T-helper 1 cell treated with Interleukin-12 subunit alpha and Interleukin-12 subunit beta and Interleukin-4 antibody, amounts not matched to agents 30 ng/mL and 1 ng/mL, for 36 hours (primary cell): ENCODE measurements at regions not wholly inside any gene's neighbourhood (a gene's known extent, or its start where the extent isn't known, plus 50 kb on each side); places are given as distances from the start of the nearest gene placed in this dataset.
"Not testable (repeated sequence)": the region's sequence is repeated elsewhere in the genome, so short reads cannot be mapped to it uniquely, and the experiment has no call there.

Experiments used
- intact Hi-C: fragments of 100-400 bp; cut with micrococcal nuclease; formaldehyde crosslinking; loops from one replicate; pipeline ENCODE4 v1.15.1; 2024

DNA sequence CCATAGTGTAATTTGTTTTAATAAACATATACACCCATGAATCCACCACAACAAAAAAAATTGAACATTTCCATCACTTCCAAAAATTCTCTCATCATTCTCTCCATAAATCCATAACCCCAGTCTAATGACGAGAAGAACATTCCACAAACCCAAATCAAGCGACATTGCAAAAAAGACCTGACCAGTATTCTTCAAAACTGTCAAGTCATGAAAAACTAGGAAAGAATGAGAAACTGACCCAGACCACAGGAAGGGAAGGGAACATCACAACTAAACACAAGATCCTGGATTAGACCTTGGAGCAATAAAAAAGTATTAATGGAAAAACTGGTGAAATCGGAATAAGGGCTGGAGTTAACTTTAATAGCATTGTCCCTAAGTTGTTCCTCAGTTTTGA is 141.3 kb upstream of the SLC35G4 start:
- intact Hi-C loops = no loop called here

DNA sequence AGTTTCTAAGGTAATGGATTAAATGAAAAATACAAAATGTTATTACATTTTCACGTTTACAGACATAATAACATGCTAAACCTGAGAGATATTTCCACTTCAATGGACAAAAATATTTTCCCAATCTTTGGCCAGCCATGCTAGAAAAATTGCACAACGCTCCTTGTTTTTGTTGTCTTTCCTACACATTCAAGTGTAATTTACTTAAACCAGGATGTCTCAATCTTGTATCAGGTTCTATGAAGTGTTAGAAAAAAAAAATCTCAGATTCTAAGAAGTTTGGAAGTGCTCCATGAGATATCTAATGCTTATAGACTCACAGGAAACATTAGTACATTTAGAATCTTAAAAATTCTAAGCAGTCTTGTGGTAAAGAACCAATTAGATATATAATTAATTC is 141.8 kb upstream of the SLC35G4 start:
- intact Hi-C loops = no loop called here

DNA sequence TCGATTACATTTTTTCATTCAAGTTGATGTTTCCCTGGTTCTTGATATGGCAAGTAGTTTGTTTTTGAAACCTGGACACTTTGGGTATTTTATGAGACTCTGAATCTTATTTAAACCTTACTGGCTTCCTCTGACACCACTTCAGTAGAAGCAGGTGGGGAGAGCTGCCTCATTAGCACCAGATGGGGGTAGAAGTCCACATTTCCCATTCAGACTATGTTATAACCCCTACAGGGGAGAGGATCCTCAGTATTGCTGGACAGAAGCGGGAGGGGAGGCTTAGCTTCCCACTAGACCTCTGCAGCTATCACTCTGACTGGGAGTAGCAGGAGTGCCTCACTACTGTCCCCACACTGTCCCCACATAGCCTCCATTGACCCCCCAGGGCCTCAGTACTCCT is 145.3 kb upstream of the SLC35G4 start:
- intact Hi-C loops = no loop called here

DNA sequence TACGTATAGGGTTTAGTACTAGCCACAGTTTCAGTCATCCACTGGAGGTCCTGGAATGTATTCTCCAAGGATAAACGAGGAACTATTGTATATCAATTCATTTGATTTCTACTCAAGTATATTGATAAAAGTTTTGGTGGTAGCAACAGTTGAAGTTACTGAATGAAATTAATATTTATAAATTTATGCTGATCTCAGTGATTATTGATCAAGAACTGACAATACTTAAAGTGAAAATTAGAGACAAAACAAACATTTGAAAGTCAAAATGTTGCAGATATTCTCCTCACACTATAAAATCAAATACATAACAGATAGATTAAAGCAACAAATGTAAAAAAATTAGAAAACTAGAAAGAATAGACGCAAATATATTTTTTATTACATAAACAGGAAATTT is 150.9 kb upstream of the SLC35G4 start:
- intact Hi-C loops = no loop called here

DNA sequence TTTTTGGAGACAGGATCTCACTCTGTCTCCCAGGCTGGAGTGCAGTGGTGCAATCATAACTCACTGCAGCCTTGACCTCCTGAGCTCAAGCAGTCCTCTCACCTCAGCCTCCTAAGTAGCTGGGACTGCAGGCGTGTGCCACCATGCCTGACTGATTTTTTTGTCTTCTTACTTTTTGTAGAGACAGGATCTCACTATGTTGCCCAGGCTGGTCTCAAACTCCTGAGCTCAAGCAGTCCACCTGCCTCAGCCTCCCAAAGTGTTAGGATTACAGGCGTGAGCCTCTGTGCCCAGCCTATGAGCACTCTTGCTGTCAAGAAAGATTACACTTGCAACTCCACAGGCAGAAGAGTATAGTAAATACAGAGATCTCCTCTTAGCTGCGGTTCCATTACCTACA is 151.5 kb upstream of the SLC35G4 start:
- intact Hi-C loops = not testable (repeated sequence)

DNA sequence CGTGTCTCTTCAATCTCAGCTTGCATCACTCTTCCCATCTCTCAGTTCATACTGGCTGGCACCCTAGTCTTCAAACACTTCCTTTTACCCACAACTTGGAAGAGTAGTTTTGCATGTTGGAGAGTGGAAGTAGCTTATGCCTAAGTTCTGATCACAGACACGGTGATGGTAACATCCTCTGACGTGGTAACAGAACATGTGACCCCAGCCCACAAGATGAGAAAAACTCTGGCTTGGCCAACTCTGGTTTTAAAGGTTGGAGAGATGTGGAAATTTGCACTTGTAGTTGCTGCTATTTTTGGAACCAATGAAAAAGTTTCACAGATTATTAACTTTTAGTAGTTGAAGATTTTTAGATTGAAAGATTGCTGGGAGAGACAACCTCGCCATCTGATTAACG is 155.4 kb upstream of the SLC35G4 start:
- intact Hi-C loops = no loop called here

DNA sequence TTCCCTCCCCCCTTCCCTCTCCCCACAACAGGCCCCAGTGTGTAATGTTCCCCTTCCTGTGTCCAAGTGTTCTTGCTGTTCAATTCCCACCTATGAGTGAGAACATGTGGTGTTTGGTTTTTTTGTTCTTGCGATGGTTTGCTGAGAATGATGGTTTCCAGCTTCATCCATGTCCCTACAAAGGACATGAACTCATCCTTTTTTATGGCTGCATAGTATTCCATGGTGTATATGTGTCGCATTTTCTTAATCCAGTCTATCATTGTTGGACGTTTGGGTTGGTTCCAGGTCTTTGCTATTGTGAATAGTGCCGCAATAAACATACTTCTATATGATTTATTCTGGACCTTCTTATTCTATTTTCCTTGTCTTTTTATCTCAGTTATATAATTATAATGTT is 165.2 kb upstream of the SLC35G4 start:
- intact Hi-C loops = not testable (repeated sequence)

DNA sequence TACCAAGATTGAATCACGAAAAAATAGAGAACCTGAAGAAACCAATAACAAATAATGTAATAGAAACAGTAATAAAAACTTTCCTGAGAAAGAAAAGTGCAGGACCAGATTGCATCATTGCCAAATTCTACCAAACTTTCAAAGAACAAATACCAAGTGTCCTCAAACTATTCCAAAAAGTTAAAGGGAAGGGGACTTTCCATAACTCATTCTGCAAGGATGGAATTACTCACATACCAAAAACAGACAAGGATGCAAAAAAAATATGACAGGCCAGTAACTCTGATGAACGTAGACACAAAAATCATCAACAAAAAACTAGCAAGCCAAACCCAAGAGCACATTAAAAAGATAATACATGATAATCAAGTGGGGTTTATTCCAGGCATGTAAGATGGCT is 172.3 kb upstream of the SLC35G4 start:
- intact Hi-C loops = no loop called here

DNA sequence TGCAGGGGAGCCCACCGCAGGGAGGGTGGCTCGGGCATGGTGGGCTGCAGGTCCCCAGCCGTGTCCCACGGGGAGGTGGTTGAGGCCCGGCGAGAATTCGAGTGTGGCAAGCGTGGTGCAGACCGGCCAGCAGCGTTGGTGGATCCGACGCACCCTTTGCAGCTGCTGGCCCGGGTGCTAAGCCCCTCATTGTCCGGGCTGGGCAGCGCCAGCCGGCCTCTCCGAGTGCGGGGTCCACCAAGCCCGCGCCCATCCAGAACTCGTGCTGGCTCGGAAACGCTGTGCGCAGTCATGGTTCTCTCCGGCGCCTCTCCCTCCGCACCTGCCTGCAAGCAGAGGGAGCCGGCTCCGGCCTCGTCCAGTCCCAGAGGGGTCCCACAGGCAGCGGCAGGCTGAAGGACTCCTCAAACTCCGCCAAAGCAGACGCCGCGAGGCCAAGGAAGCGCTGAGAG is 177.0 kb upstream of the SLC35G4 start:
- intact Hi-C loops = no loop called here

DNA sequence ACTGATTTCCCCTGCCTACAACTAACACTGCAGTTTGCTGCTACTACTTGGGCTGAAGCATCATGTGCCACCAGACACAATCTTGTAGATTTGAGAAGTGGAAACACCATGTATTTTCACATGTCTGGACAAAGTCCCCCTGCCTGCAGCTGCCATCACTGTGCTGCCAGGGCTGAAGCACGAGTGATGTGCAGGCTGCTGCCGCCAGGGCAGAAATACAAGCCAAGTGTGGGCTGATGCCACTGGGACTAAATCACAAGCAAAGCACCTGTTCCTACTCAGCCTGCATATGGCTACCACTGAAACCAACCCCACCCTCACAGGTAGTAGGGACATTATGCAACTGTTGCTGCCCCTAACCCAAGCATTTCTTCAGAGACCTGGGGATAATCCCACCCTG is 179.5 kb upstream of the SLC35G4 start:
- intact Hi-C loops = no loop called here

DNA sequence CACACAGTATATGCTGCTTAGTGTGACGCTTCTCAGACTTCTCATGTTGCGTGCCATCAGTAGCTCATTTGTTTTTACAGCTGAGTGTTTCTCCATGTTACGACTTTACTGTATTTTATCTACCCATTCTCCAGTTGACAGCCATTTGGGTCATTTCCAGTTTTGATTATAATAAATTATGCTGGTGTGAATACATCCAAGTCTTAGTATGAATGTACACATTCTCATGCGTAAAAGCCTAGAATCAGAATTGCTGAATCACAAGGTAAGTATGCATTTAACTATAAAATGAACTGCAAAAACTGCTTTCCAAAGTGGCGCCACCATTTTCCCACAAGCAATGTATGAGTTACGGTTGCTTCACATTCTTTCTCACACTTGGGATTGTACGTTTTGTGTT is 184.2 kb upstream of the SLC35G4 start:
- intact Hi-C loops = no loop called here

DNA sequence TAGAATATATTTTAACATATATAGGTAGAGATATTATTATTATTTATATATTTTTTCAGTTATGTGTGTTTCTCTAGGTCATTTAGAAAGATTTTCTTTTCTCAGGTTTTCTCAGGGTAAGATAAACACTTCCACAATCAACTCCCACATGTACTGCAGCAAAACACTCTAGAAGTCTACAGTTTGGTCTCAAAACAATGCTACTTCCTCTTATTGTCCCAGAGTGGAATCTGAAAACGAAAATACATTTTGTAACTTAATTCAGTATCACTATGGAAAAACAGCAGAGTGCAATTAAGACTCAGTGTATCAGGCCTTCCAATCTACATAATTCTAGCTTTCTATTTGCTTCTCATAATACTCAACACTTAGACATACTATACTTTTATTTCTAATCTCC is 190.1 kb upstream of the SLC35G4 start:
- intact Hi-C loops = no loop called here

DNA sequence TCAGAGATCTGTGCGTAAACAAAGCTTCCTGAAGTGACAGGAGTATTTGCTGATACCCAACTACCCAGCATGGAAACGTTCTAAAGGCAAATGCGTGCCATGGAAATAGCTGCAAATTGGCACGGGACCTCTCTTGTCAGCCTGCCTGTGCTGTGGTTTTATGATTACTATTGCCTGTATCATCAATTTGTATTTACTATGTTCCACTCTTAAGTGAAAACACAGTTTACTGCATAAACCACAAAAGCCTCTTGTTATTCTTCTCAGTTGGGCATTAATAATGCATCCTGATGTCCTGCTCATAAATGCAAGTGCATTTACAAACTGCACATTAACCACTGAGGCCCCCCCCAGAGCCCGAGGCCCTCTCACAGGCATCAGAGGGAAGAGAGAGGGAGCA is 196.6 kb upstream of the SLC35G4 start:
- intact Hi-C loops = no loop called here

DNA sequence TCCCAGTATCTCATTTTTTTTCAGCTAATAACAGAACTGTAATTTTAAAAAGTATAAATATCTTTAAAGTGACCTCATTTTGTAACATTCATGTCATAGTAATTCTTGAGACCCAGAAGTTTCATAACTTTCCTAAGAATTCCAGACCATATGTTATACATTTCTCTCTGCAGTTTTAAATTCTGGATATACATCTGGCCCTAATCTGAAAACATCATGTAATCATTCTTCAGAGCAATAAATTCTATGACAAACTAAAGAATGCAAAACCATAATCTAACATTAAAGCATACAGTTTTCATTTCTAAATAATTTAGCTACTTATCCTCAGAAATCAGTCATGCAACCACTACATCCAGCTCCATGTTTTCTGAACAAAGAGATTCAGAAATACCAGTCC is 198.3 kb upstream of the SLC35G4 start:
- intact Hi-C loops = no loop called here

DNA sequence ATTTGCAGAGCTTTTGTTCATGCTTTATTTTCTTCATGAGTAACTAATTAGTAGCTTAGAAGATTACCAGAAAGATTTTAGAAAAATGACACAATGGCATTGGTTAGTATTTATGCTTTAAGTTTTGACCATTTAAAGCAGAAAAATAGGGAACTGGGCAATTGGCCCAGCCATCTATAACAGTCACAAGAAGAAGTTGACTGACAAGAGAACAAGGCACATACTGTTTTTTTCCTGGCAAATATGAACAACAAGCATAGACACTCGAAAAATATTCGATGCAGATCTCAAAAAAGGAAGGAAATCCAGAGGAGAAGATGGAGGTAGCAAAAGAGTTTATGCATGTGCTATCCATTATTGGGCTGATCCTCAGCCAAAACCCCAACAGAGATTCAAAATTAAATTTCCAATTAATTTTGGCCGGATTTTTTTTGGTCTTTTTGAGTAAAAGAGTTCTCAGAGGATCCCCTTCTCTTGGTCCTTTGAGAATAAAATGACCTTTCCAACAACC is 200.8 kb upstream of the SLC35G4 start:
- intact Hi-C loops = no loop called here

DNA sequence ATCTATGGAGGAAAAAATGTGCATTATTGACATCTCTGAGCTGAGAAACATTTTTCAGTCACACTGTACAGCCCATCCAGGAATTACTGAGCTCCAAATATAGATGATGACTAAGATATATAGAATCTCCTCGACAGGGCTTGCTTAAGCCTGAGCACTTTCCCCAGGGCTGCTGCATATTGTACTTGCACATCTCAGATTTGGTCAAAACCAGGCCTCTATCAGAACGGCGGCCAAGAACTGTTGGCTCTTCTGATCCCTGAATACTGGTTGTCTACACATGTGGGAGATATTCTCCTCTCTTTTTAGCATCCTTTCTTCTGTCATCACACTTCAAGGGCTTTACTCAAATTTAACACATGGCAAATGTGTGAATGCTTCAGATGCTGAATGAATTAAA is 201.5 kb upstream of the SLC35G4 start:
- intact Hi-C loops = no loop called here

DNA sequence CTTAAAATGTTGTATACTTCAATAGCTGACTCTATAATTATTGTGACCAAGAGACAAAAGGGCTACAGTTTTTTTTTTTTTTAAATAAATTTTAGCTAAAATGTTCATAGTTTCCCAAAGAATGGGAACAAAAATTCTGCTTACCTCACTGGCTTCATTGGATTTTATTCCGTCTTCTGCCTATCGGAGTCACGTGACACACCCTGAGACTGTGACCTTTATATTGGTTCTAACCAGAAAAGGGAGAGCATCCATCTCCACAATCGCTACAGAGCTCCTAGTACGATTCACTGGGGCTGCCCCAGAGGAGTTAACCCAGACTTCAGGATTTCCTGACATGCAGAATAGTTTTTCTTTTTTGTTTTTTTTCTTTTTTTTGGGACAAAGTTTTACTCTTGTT is 203.6 kb upstream of the SLC35G4 start:
- intact Hi-C loops = no loop called here

DNA sequence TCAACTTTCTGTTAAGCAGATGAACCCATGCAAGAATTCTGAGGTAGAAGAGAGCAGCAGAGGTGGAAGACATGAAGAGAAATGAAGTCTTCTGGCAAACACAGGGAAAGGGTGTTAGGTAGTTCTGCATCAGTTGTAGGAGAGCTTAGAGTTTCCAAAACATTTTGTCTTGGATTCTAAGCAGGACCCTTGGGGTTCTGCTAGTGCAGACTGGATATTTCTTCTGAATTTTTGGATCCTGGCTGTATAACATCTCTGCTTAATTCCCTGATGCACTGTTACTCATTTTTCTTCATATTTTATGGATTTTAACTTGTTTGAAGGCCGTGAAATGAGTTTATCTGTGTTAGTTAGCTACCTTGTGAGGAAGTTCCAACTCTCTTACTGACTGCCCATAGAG is 208.7 kb upstream of the SLC35G4 start:
- intact Hi-C loops = no loop called here

DNA sequence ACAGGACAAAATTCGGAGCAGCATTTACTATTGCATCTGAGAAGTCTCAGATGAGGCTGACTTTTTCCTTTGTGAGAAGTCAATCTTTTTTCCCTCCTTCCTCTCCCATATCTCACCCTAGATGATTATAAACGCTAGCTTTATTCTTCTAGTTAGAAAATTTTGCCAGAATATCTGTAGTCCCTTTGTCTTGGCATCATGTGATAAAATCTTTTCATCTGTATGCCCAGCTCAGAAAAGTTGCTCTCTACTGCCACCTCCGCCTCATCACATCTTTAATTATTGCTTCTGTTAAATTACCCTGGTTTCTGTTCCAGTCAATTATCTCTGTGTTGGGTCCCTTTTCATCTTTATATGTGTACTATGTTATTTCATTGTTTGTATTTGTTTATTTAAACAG is 210.8 kb upstream of the SLC35G4 start:
- intact Hi-C loops = no loop called here

DNA sequence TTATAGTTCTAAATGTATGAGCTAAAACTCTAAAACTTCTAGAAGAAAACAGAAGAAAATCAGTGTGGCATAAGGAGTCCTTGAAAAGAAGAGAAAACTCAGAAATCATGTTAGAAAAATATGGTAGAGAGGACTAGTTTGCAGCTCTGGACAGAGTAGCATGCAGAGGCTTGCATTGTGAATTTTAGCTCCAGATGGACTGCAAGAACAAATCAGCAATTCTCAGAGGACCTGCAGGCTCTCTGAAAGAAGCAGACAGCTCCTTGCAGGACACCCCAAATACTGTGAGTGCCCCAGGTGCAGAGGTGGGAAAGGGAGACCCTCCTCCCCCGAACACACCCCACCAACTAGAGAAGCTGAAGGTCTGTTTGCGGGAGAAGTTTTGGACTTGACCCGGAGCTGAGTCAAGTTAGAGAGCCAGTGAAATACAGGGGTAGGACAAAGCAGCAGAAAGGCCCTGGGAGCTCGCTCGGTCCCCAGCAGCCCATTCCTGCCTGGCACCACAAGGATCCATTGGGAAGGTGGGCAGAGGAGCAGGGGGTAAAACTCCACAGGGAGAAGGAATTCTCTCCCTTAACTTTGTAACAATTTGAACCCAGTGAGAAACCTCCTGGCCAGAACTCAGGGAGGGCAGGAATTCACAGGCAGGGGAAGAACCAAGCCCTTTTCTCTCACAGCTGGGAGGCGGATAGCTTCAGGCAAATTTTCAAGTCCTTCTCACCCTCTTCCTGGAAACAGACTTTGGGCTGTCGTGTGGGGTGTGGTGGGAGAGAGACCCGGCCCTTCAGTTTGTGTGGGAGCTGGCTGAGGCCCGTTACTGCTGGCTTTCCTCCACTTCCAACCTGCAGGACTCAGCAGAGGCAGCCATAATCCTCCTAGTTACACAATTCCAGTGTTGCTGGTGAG is 216.2 kb upstream of the SLC35G4 start:
- intact Hi-C loops = no loop called here

DNA sequence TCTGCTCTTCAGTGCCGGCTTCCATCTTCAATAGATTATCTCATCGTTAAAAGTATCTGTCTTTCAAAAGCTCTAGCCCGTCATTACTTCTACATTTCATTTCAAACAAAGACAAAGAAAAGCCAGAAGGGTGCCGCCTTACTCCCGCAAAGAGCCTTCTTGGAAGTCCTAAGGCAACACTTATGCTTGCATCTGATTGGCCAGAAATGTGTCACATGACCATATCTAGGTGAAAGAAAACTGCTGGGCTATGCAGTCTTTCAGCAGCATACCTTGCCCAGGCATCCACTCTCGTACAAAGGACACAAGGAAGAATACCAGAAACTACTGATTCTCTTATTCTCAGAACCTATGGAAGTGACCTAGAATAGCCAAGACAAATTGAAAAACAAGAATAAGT is 217.1 kb upstream of the SLC35G4 start:
- intact Hi-C loops = no loop called here

DNA sequence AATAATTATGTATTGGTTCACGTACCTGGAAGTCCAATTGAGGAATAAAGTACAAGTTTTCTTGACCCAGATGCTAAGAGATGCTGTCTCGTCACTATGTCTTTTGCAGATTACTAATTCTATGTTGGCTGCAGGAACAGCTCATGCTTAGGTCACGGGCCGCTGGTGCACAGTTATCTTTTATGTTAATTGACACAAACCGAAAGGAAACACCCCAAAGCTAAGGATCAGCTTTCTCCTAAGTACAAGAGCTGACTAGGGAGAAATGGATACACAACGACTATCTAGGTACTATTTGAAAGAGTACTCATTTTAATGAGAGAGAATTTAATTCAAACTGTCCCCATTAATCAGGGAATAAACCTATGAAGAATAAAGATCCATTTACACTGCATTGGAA is 217.7 kb upstream of the SLC35G4 start:
- intact Hi-C loops = no loop called here
